ENCODE measurements at regions not wholly inside any gene's neighbourhood (a gene's known extent, or its start where the extent isn't known, plus 50 kb on each side); places are given as distances from the start of the nearest gene placed in this dataset.

DNA sequence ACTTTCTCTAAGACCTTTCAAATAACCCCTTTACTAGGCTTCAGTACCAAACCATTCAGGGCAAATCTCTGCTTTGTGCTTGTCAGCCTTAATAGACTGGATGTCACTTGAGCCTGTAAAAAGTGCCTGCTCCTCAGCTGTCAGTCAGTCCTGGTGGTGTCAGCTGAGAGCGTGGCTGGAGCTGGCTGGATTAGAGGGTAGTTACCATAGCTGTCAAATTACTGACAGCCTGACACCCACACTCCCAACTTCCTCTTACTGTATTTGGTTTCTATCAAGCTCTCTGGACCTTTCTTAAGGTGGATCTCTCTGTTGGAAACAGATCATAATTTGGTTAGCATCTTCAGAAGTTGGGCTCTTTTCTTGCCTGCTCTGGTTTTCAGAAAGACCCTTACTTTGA lies 371.4 kb upstream of the ATP5MC3 start:
- TF ChIP-seq NFIC (IDR thresholded peaks at IDR 0.05) (no peak), TEAD4 (IDR thresholded peaks at IDR 0.05) (no peak), ZBTB7A (IDR thresholded peaks at IDR 0.05; ENCODE audit: low read depth) (no peak), CREB1 (IDR thresholded peaks at IDR 0.05; ENCODE audit: low read depth) (no peak), TAF1 (IDR thresholded peaks at IDR 0.05; ENCODE audit: low read depth) (no peak), YY1 (IDR thresholded peaks at IDR 0.05; ENCODE audit: low read depth) (no peak), CEBPB (IDR thresholded peaks at IDR 0.05) (no peak)
- TF ChIP-seq, protein P1, sequence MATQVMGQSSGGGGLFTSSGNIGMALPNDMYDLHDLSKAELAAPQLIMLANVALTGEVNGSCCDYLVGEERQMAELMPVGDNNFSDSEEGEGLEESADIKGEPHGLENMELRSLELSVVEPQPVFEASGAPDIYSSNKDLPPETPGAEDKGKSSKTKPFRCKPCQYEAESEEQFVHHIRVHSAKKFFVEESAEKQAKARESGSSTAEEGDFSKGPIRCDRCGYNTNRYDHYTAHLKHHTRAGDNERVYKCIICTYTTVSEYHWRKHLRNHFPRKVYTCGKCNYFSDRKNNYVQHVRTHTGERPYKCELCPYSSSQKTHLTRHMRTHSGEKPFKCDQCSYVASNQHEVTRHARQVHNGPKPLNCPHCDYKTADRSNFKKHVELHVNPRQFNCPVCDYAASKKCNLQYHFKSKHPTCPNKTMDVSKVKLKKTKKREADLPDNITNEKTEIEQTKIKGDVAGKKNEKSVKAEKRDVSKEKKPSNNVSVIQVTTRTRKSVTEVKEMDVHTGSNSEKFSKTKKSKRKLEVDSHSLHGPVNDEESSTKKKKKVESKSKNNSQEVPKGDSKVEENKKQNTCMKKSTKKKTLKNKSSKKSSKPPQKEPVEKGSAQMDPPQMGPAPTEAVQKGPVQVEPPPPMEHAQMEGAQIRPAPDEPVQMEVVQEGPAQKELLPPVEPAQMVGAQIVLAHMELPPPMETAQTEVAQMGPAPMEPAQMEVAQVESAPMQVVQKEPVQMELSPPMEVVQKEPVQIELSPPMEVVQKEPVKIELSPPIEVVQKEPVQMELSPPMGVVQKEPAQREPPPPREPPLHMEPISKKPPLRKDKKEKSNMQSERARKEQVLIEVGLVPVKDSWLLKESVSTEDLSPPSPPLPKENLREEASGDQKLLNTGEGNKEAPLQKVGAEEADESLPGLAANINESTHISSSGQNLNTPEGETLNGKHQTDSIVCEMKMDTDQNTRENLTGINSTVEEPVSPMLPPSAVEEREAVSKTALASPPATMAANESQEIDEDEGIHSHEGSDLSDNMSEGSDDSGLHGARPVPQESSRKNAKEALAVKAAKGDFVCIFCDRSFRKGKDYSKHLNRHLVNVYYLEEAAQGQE (IDR thresholded peaks at IDR 0.05; ENCODE audit: low read depth): no peak
- TF ChIP-seq, protein P2, sequence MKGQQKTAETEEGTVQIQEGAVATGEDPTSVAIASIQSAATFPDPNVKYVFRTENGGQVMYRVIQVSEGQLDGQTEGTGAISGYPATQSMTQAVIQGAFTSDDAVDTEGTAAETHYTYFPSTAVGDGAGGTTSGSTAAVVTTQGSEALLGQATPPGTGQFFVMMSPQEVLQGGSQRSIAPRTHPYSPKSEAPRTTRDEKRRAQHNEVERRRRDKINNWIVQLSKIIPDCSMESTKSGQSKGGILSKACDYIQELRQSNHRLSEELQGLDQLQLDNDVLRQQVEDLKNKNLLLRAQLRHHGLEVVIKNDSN (IDR thresholded peaks at IDR 0.05): no peak

- TF ChIP-seq, protein P1 (IDR thresholded peaks at IDR 0.05; ENCODE audit: low read depth): no peak
These were observed 358.9 kb upstream of the ATP5MC3 start for GRCh38 chr2:175540421-175540820.

GRCh38 chr2:175539122-175539521 lies 357.6 kb upstream of the ATP5MC3 start:
- no peak for TF ChIP-seq CEBPB (IDR thresholded peaks at IDR 0.05)
- TF ChIP-seq YY1 (IDR thresholded peaks at IDR 0.05; ENCODE audit: low read depth): no peak
- TF ChIP-seq, protein P1 (IDR thresholded peaks at IDR 0.05; ENCODE audit: low read depth): no peak
- no peak for TF ChIP-seq MAX (IDR thresholded peaks at IDR 0.05)
- TF ChIP-seq CREB1 (IDR thresholded peaks at IDR 0.05; ENCODE audit: low read depth): no peak

DNA sequence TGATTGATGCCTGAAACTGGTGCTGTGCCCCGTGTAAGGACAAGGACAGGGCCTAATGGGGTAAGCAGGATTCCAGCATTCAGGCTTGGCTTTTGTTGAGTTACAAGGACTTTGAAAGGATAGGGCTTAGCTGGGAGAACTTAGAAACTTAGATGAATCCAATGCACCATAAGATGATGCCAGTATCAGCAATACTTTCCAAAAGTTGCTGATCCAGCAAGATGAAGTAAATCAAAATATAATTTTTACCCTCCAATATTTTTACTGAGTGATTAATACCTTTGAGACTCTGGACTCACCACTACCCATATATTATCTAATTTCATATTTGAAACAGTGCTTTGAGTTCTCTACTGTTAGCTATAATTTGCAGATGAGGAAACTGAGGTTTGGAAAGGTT lies 354.5 kb upstream of the ATP5MC3 start:
- TF ChIP-seq EP300 (IDR thresholded peaks at IDR 0.05; ENCODE audit: borderline replicate concordance): no peak
- TF ChIP-seq TAF1 (IDR thresholded peaks at IDR 0.05; ENCODE audit: low read depth): no peak
- TF ChIP-seq TCF12 (IDR thresholded peaks at IDR 0.05; ENCODE audit: low read depth): no peak
- TF ChIP-seq ZBTB7A (IDR thresholded peaks at IDR 0.05; ENCODE audit: low read depth): no peak
- TF ChIP-seq, protein P2 (IDR thresholded peaks at IDR 0.05): no peak
- no peak for TF ChIP-seq FOXM1 (IDR thresholded peaks at IDR 0.05; ENCODE audit: borderline replicate concordance, low read depth)
- no peak for TF ChIP-seq RAD21 (IDR thresholded peaks at IDR 0.05; ENCODE audit: low read depth)
- TF ChIP-seq CREB1 (IDR thresholded peaks at IDR 0.05; ENCODE audit: low read depth): no peak
- no peak for TF ChIP-seq TEAD4 (IDR thresholded peaks at IDR 0.05)
- no peak for TF ChIP-seq MAX (IDR thresholded peaks at IDR 0.05)
- no peak for TF ChIP-seq NFIC (IDR thresholded peaks at IDR 0.05)
- TF ChIP-seq, protein P1 (IDR thresholded peaks at IDR 0.05; ENCODE audit: low read depth): no peak
- no peak for TF ChIP-seq EGR1 (IDR thresholded peaks at IDR 0.05)
- no peak for TF ChIP-seq YY1 (IDR thresholded peaks at IDR 0.05; ENCODE audit: low read depth)
- no peak for TF ChIP-seq CEBPB (IDR thresholded peaks at IDR 0.05)
